ENCODE measurements at regions not wholly inside any gene's neighbourhood (a gene's known extent, or its start where the extent isn't known, plus 50 kb on each side); places are given as distances from the start of the nearest gene placed in this dataset.

DNA sequence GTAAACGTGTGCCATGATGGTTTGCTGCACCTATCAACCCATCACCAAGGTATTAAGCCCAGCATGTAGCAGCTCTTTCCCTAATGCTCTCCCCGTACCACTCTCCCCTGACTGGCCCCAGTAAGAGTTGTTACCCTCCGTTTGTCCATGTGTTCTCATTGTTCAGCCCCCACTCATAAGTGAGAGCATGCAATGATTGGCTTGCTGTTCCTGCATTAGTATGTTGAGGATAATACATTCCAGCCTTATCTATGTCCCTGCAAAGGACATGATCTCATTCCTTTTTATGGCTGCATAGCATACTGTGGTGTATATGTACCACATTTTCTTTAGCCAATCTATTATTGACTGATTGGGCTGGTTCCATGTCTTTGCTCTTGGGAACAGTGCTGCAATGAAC, 1294.9 kb upstream of the CDH8 start:
- Histone ChIP-seq H3K9ac (ENCODE audit: control insufficient read depth, extremely low read depth, insufficient read depth, low read length) (no peak overlapping the region), H3K27ac (ENCODE audit: control insufficient read depth, insufficient read depth, low read length) (no peak overlapping the region), H2AFZ (ENCODE audit: control insufficient read depth, low read length) (no peak overlapping the region), H3K4me1 (ENCODE audit: control insufficient read depth, extremely low read depth, insufficient read depth, low read length) (no peaks in the 10 kb centered on the region), H3K27me3 (ENCODE audit: control insufficient read depth, extremely low read depth, insufficient read depth, low read length) (no peaks in the 10 kb centered on the region), H3K79me2 (ENCODE audit: control insufficient read depth, insufficient read depth, low read length) (no peaks in the 10 kb centered on the region), H3K4me3 (ENCODE audit: control insufficient read depth in 2 of 3, extremely low read depth in 1 of 3, insufficient read depth in 2 of 3, low read depth in 1 of 3, low read length in 3 of 3) (no peak overlapping the region), H3K36me3 (ENCODE audit: control insufficient read depth in 2 of 2, extremely low read depth in 1 of 2, insufficient read depth in 2 of 2, low read length in 2 of 2) (no peaks in the 10 kb centered on the region), H3K9me1 (ENCODE audit: control insufficient read depth, extremely low read depth, insufficient read depth, low read length) (no peaks in the 10 kb centered on the region), H3K9me3 (ENCODE audit: control insufficient read depth, low read depth, low read length) (no peaks in the 10 kb centered on the region), H4K20me1 (ENCODE audit: control insufficient read depth, extremely low read depth, insufficient read depth, low read length) (no peaks in the 10 kb centered on the region), H3K4me2 (ENCODE audit: control insufficient read depth, extremely low read depth, insufficient read depth, low read depth, low read length) (no peak overlapping the region)
- TF ChIP-seq EZH2 (IDR thresholded peaks at IDR 0.05; ENCODE audit: low read length) = no peak
- TF ChIP-seq, protein P1, sequence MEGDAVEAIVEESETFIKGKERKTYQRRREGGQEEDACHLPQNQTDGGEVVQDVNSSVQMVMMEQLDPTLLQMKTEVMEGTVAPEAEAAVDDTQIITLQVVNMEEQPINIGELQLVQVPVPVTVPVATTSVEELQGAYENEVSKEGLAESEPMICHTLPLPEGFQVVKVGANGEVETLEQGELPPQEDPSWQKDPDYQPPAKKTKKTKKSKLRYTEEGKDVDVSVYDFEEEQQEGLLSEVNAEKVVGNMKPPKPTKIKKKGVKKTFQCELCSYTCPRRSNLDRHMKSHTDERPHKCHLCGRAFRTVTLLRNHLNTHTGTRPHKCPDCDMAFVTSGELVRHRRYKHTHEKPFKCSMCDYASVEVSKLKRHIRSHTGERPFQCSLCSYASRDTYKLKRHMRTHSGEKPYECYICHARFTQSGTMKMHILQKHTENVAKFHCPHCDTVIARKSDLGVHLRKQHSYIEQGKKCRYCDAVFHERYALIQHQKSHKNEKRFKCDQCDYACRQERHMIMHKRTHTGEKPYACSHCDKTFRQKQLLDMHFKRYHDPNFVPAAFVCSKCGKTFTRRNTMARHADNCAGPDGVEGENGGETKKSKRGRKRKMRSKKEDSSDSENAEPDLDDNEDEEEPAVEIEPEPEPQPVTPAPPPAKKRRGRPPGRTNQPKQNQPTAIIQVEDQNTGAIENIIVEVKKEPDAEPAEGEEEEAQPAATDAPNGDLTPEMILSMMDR (optimal IDR thresholded peaks at IDR 0.05 in 1 of 3, IDR thresholded peaks at IDR 0.05 in 1 of 3, conservative IDR thresholded peaks at IDR 0.05 in 1 of 3; ENCODE audit: extremely low read depth in 1 of 3, insufficient read depth in 2 of 3, low read length in 3 of 3) = no peak
- dilution Hi-C loops (cut with MboI; ENCODE audit: extremely low pct_ligation_motif_present, low sequenced_read_pairs) = no loop called here
- DNase-seq (ENCODE audit: low read depth, low spot score) (no peak), FAIRE-seq (no peak)

- no peaks in the 10 kb centered on the region for H3K9me3 ChIP-seq (ENCODE audit: control insufficient read depth, low read depth, low read length)
- no peaks in the 10 kb centered on the region for H3K36me3 ChIP-seq (ENCODE audit: control insufficient read depth in 2 of 2, extremely low read depth in 1 of 2, insufficient read depth in 2 of 2, low read length in 2 of 2)
- no peaks in the 10 kb centered on the region for H3K9me1 ChIP-seq (ENCODE audit: control insufficient read depth, extremely low read depth, insufficient read depth, low read length)
- DNase-seq (ENCODE audit: low read depth, low spot score) = no peak
- FAIRE-seq = no peak
- no peaks in the 10 kb centered on the region for H3K4me1 ChIP-seq (ENCODE audit: control insufficient read depth, extremely low read depth, insufficient read depth, low read length)
- H3K9ac ChIP-seq (ENCODE audit: control insufficient read depth, extremely low read depth, insufficient read depth, low read length) = no peak overlapping the region
- no peak overlapping the region for H3K4me2 ChIP-seq (ENCODE audit: control insufficient read depth, extremely low read depth, insufficient read depth, low read depth, low read length)
- no peaks in the 10 kb centered on the region for H3K79me2 ChIP-seq (ENCODE audit: control insufficient read depth, insufficient read depth, low read length)
- H4K20me1 ChIP-seq (ENCODE audit: control insufficient read depth, extremely low read depth, insufficient read depth, low read length) = no peaks in the 10 kb centered on the region
- no peak overlapping the region for H3K27ac ChIP-seq (ENCODE audit: control insufficient read depth, insufficient read depth, low read length)
- H3K27me3 ChIP-seq (ENCODE audit: control insufficient read depth, extremely low read depth, insufficient read depth, low read length) = no peaks in the 10 kb centered on the region
- dilution Hi-C loops (cut with MboI; ENCODE audit: extremely low pct_ligation_motif_present, low sequenced_read_pairs) = no loop called here
- H2AFZ ChIP-seq (ENCODE audit: control insufficient read depth, low read length) = no peak overlapping the region
- no peak overlapping the region for H3K4me3 ChIP-seq (ENCODE audit: control insufficient read depth in 2 of 3, extremely low read depth in 1 of 3, insufficient read depth in 2 of 3, low read depth in 1 of 3, low read length in 3 of 3)
- TF ChIP-seq, protein P1 (optimal IDR thresholded peaks at IDR 0.05 in 1 of 3, IDR thresholded peaks at IDR 0.05 in 1 of 3, conservative IDR thresholded peaks at IDR 0.05 in 1 of 3; ENCODE audit: extremely low read depth in 1 of 3, insufficient read depth in 2 of 3, low read length in 3 of 3) = no peak
- TF ChIP-seq EZH2 (IDR thresholded peaks at IDR 0.05; ENCODE audit: low read length) = no peak
These were observed 1290.6 kb upstream of the CDH8 start for GRCh38 chr16:63326736-63327339.

All from keratinocyte (primary cell).